GM10266 (cell line): ENCODE measurements at regions not wholly inside any gene's neighbourhood (a gene's known extent, or its start where the extent isn't known, plus 50 kb on each side); places are given as distances from the start of the nearest gene placed in this dataset.

Experiments
- DNase-seq: peaks from one replicate; pipeline ENCODE4 v3.0.0; 2012; ENCODE audit errors: extremely low spot score
- CTCF ChIP-seq: IDR thresholded peaks from 2 replicates; pipeline ENCODE4 v1.5.1; 2012; ENCODE audit warnings: mild to moderate bottlenecking, low read depth; ENCODE audit not compliant: control insufficient read depth, insufficient read depth; ENCODE audit errors: missing control alignments

- no peak for DNase-seq
- TF ChIP-seq CTCF: no peak
These were observed 1078.2 kb upstream of the LRRTM3 start for GRCh38 chr10:65847436-65848230.

GRCh38 chr10:65858841-65859240, 1067.0 kb upstream of the LRRTM3 start:
- no peak for DNase-seq
- TF ChIP-seq CTCF: no peak

GRCh38 chr10:65861249-65861648, 1064.6 kb upstream of the LRRTM3 start:
- no peak for DNase-seq
- TF ChIP-seq CTCF: no peak
